Mesendoderm (in vitro differentiated cells): ENCODE measurements at regions not wholly inside any gene's neighbourhood (a gene's known extent, or its start where the extent isn't known, plus 50 kb on each side); places are given as distances from the start of the nearest gene placed in this dataset.
"Not testable (repeated sequence)": the region's sequence is repeated elsewhere in the genome, so short reads cannot be mapped to it uniquely, and the experiment has no call there.

Experiments
- DNase-seq: peaks from one replicate; pipeline ENCODE4 v3.0.0; 2013
- H2AK5ac ChIP-seq: 2 replicates; pipeline ENCODE4 v1.6.1; 2013; ENCODE audit warnings: low read length, inconsistent platforms
- H2BK120ac ChIP-seq: 2 replicates; pipeline ENCODE4 v1.6.1; 2013; ENCODE audit warnings: low read depth, mild to moderate bottlenecking, low read length, moderate library complexity, mixed read lengths
- H2BK15ac ChIP-seq: replicated peaks from 2 replicates; pipeline ENCODE4 v1.6.1; 2013; ENCODE audit warnings: low read depth, mild to moderate bottlenecking, moderate library complexity
- H2BK5ac ChIP-seq: 2 replicates; pipeline ENCODE4 v1.6.1; 2013; ENCODE audit warnings: low read length, inconsistent platforms
- H3K18ac ChIP-seq: 2 replicates; pipeline ENCODE4 v1.6.1; 2013; ENCODE audit warnings: mild to moderate bottlenecking, low read length, mixed read lengths
- H3K23ac ChIP-seq: one replicate; pipeline ENCODE4 v1.6.1; 2013; ENCODE audit warnings: low read length
- H3K27ac ChIP-seq: 2 replicates; pipeline ENCODE4 v1.5.1; 2013; ENCODE audit warnings: low read depth, mild to moderate bottlenecking, inconsistent platforms, low read length, moderate library complexity
- H3K27me3 ChIP-seq: 2 replicates; pipeline ENCODE4 v1.6.1; 2013; ENCODE audit warnings: low read length, control low read depth, mild to moderate bottlenecking, inconsistent platforms; ENCODE audit not compliant: insufficient read depth, poor library complexity
- H3K36me3 ChIP-seq: 2 replicates; pipeline ENCODE4 v1.6.1; 2013; ENCODE audit warnings: low read length, inconsistent platforms; ENCODE audit not compliant: control insufficient read depth, insufficient read depth
- H3K4ac ChIP-seq: one replicate; pipeline ENCODE4 v1.6.1; 2013; ENCODE audit warnings: low read depth, mild to moderate bottlenecking, low read length, moderate library complexity
- H3K4me1 ChIP-seq: 2 replicates; pipeline ENCODE4 v1.6.1; 2013; ENCODE audit warnings: low read depth, low read length, inconsistent platforms; ENCODE audit not compliant: control insufficient read depth
- H3K4me2 ChIP-seq: 2 replicates; pipeline ENCODE4 v1.6.1; 2013; ENCODE audit warnings: low read length
- H3K4me3 ChIP-seq: 2 replicates; pipeline ENCODE4 v1.5.1; 2013; ENCODE audit warnings: mild to moderate bottlenecking, low read length
- H3K56ac ChIP-seq: one replicate; pipeline ENCODE4 v1.6.1; 2013; ENCODE audit warnings: low read length
- H3K79me1 ChIP-seq: 2 replicates; pipeline ENCODE4 v1.6.1; 2013; ENCODE audit warnings: low read length, inconsistent platforms
- H3K79me2 ChIP-seq: 2 replicates; pipeline ENCODE4 v1.6.1; 2013; ENCODE audit warnings: mild to moderate bottlenecking, low read length; ENCODE audit not compliant: control insufficient read depth, insufficient read depth
- H3K9ac ChIP-seq: 2 replicates; pipeline ENCODE4 v1.6.1; 2013; ENCODE audit warnings: low read length, inconsistent platforms
- H4K5ac ChIP-seq: one replicate; pipeline ENCODE4 v1.6.1; 2013; ENCODE audit warnings: low read length
- H4K8ac ChIP-seq: one replicate; pipeline ENCODE4 v1.6.1; 2013; ENCODE audit warnings: low read depth, mild to moderate bottlenecking, control low read depth, low read length, moderate library complexity
- WGBS: extraction: QIAGEN DNeasy Blood & Tissue Kit; methylation state at CpG from one replicate; pipeline ENCODE4 v1.1.7; 2013; ENCODE audit warnings: low lambda C conversion rate, missing lambda C conversion rate; ENCODE audit not compliant: insufficient coverage; ENCODE audit errors: extremely low coverage; 5-methylcytosine and 5-hydroxymethylcytosine counted together

DNA sequence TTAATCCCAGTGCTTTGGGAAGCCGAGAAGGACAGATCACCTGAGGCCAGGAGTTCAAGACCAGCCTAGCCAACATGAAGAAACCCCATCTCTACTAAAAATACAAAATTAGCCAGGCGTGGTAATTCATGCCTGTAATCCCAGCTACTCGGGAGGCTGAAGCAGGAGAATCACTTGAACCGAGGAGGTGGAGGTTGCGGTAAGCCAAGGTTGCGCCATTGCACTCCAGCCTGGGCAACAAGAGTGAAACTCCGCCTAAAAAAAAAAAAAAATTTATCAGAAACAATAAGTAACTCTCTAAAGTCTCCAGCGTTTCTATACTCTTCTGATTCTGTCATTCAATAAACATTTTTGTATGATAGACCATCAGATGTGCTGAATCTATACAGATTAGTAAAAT lies 55.7 kb upstream of the FNDC3B start:
- not testable (repeated sequence) for H3K4me2 ChIP-seq, H3K23ac ChIP-seq, H2BK120ac ChIP-seq, H2AK5ac ChIP-seq, H2BK5ac ChIP-seq, H2BK15ac ChIP-seq, H3K56ac ChIP-seq, H4K8ac ChIP-seq, H3K79me2 ChIP-seq, H3K27ac ChIP-seq, H3K4ac ChIP-seq, DNase-seq, H3K9ac ChIP-seq, H3K4me3 ChIP-seq, H3K18ac ChIP-seq, H3K4me1 ChIP-seq, H3K27me3 ChIP-seq, H3K36me3 ChIP-seq, H3K79me1 ChIP-seq, H4K5ac ChIP-seq
- no CpG with 5 or more reads among the region's 8 CpGs for WGBS

DNA sequence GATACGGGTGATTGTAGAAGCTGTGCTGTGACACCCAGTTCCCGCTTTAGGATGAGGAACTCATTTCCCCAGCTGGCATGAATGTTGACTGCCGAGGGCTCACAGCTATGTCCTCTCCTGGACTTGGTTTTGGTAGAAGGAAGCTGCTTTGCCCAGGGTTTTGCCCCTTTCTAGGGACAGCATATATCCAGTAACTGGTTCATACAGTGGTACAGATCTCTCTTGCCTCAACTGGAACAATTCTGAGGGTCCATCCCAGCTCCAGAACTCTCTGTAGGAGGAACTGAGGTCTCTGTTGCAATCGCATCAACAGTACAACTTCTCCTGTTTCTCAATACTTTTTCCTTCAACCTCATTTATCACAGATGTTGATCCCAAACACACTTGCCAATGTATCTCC lies 54.5 kb upstream of the FNDC3B start:
- H3K27me3 ChIP-seq, result no peaks in the 10 kb centered on the region

DNA sequence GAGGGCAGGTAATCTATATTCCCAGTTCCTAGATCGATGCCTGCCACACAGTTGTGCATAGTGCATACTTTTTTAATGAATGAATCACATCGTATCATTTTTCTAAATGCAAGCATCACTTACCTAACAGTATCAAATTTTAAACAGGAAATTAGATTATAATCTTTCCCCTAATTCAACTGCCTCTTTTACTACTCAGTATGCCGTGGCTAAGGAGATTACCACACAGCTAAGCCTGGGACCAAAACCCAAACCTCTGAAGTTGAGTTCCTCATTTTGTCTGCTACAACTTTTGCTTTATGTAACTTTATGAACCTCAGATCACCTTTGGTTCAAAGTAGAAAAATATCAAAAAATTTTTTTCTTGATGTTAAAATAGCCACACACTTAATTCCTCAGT lies 53.2 kb upstream of the FNDC3B start:
- Histone ChIP-seq H3K36me3 (no peaks in the 10 kb centered on the region), H4K8ac (no peak overlapping the region), H3K18ac (no peak overlapping the region), H2BK5ac (no peak overlapping the region), H3K4me3 (no peak overlapping the region), H2BK15ac (no peak overlapping the region), H3K27ac (no peak overlapping the region), H3K79me2 (no peaks in the 10 kb centered on the region), H3K23ac (no peak overlapping the region), H2AK5ac (no peak overlapping the region), H3K56ac (no peak overlapping the region), H4K5ac (no peak overlapping the region), H3K4me1 (no peaks in the 10 kb centered on the region), H3K4me2 (no peak overlapping the region), H3K27me3 (no peaks in the 10 kb centered on the region), H3K79me1 (no peaks in the 10 kb centered on the region), H3K9ac (no peak overlapping the region), H2BK120ac (no peak overlapping the region), H3K4ac (no peak overlapping the region)
- no CpG with 5 or more reads among the region's 3 CpGs for WGBS
- no peak for DNase-seq

More for the DNA sequence above, 54.5 kb upstream of the FNDC3B start:
- no peak overlapping the region for H2BK120ac ChIP-seq
- peaks cover 2% of the 10 kb centered on the region for H3K4me1 ChIP-seq
- H3K9ac ChIP-seq, result no peak overlapping the region
- DNase-seq, result no peak
- no peak overlapping the region for H2BK5ac ChIP-seq
- H3K56ac ChIP-seq, result no peak overlapping the region
- H3K4me2 ChIP-seq, result no peak overlapping the region
- no peak overlapping the region for H4K8ac ChIP-seq
- no peak overlapping the region for H2AK5ac ChIP-seq
- H3K18ac ChIP-seq, result no peak overlapping the region
- no peaks in the 10 kb centered on the region for H3K36me3 ChIP-seq
- no peak overlapping the region for H3K4ac ChIP-seq
- H4K5ac ChIP-seq, result no peak overlapping the region
- no peak overlapping the region for H3K4me3 ChIP-seq
- WGBS, result no CpG with 5 or more reads among the region's 4 CpGs
- H3K23ac ChIP-seq, result no peak overlapping the region
- H3K79me1 ChIP-seq, result no peaks in the 10 kb centered on the region
- H2BK15ac ChIP-seq, result no peak overlapping the region
- no peaks in the 10 kb centered on the region for H3K79me2 ChIP-seq
- H3K27ac ChIP-seq, result no peak overlapping the region

DNA sequence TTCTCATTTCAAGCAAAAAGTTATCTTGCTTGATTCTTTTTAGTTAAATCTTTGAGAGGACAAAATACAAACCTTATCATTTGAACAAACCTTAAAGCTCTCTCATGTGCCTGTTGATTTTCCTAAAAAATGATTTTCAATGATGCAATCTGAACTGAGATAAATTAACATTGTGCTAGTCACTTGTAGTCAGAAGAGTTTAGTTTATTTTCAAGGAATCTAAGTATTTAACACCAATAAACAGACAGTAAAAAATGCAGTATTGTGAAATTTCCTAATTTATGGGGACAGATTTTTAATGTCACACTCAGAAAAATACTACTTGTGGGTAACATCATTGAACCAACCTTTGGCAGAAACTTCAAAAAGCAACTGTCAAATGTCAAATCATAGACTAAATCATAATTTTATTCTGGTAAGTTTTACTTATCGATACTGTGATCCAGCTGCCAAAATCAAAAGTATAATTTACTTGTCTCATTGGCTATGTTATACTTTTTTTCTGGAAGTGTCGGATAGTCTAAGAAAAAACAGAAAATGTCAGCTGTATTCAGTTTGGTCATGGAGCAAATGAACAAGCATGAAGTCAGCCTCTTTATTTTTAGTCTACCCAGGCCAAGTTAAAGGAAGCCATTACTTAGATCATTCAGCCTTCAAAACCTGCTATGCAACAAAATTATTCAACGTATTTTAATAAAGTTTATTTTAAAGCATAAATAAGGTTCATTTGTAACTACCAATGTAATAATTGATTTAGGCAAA lies 52.4 kb upstream of the FNDC3B start:
- no peak overlapping the region for H4K8ac ChIP-seq
- no peak overlapping the region for H2BK5ac ChIP-seq
- H3K27me3 ChIP-seq, result no peaks in the 10 kb centered on the region
- no peak overlapping the region for H3K4ac ChIP-seq
- no peaks in the 10 kb centered on the region for H3K36me3 ChIP-seq
- H3K79me2 ChIP-seq, result no peaks in the 10 kb centered on the region
- H3K79me1 ChIP-seq, result no peaks in the 10 kb centered on the region
- H3K4me2 ChIP-seq, result no peak overlapping the region
- H2BK120ac ChIP-seq, result no peak overlapping the region
- no peak overlapping the region for H3K18ac ChIP-seq
- no peak overlapping the region for H2AK5ac ChIP-seq
- H3K27ac ChIP-seq, result no peak overlapping the region
- no peak overlapping the region for H3K4me3 ChIP-seq
- H3K9ac ChIP-seq, result no peak overlapping the region
- H3K4me1 ChIP-seq, result no peaks in the 10 kb centered on the region
- WGBS, result no CpG with 5 or more reads among the region's 3 CpGs
- H3K56ac ChIP-seq, result no peak overlapping the region
- no peak overlapping the region for H2BK15ac ChIP-seq
- H4K5ac ChIP-seq, result no peak overlapping the region
- no peak overlapping the region for H3K23ac ChIP-seq
- DNase-seq, result no peak
